ENCODE measurements at regions not wholly inside any gene's neighbourhood (a gene's known extent, or its start where the extent isn't known, plus 50 kb on each side); places are given as distances from the start of the nearest gene placed in this dataset.
A peak's percentile ranks its signal among the peaks of the same experiment; 100 is the strongest.
"Not testable (repeated sequence)": the region's sequence is repeated elsewhere in the genome, so short reads cannot be mapped to it uniquely, and the experiment has no call there.

- no peak for DNase-seq
Measured at GRCh38 chr12:128009108-128009507, 257.9 kb upstream of the TMEM132C start.

- no peak for DNase-seq
Measured at GRCh38 chr12:128012110-128012509, 254.9 kb upstream of the TMEM132C start.

- DNase-seq = no peak
Measured at GRCh38 chr12:128015276-128015675, 251.7 kb upstream of the TMEM132C start.

- DNase-seq = no peak
Measured at GRCh38 chr12:128018067-128018466, 248.9 kb upstream of the TMEM132C start.

- DNase-seq = no peak
Measured at GRCh38 chr12:128019996-128020544, 246.9 kb upstream of the TMEM132C start.

- no peak for DNase-seq
Measured at GRCh38 chr12:128021561-128021960, 245.4 kb upstream of the TMEM132C start.

GRCh38 chr12:128025589-128026245 is 241.3 kb upstream of the TMEM132C start:
- no peak for DNase-seq

- DNase-seq = no peak
Measured at GRCh38 chr12:128026696-128027574, 240.0 kb upstream of the TMEM132C start.

- no peak for DNase-seq
Measured at GRCh38 chr12:128033473-128033872, 233.5 kb upstream of the TMEM132C start.

GRCh38 chr12:128040971-128041370 is 226.0 kb upstream of the TMEM132C start:
- DNase-seq = no peak

- not testable (repeated sequence) for DNase-seq
Measured at GRCh38 chr12:128042283-128042682, 224.7 kb upstream of the TMEM132C start.

- no peak for DNase-seq
Measured at GRCh38 chr12:128042825-128043224, 224.1 kb upstream of the TMEM132C start.

GRCh38 chr12:128043317-128043716 is 223.7 kb upstream of the TMEM132C start:
- DNase-seq = no peak

- DNase-seq = no peak
Measured at GRCh38 chr12:128047266-128048060, 219.5 kb upstream of the TMEM132C start.

- no peak for DNase-seq
Measured at GRCh38 chr12:128052331-128052730, 214.6 kb upstream of the TMEM132C start.

GRCh38 chr12:128052777-128053176 is 214.2 kb upstream of the TMEM132C start:
- DNase-seq = no peak

GRCh38 chr12:128055567-128055966 is 211.4 kb upstream of the TMEM132C start:
- no peak for DNase-seq

GRCh38 chr12:128056136-128056801 is 210.7 kb upstream of the TMEM132C start:
- DNase-seq = no peak

- no peak for DNase-seq
Measured at GRCh38 chr12:128057586-128057985, 209.4 kb upstream of the TMEM132C start.

GRCh38 chr12:128059621-128060370 is 207.2 kb upstream of the TMEM132C start:
- no peak for DNase-seq

GRCh38 chr12:128068211-128068610 is 198.8 kb upstream of the TMEM132C start:
- peak in 1 of 14 donors; percentile 42 for DNase-seq

All from C1 segment of cervical spinal cord (tissue), 14 donors.